Astrocyte of the spinal cord (primary cell): ENCODE measurements at regions not wholly inside any gene's neighbourhood (a gene's known extent, or its start where the extent isn't known, plus 50 kb on each side); places are given as distances from the start of the nearest gene placed in this dataset.
A peak's percentile ranks its signal among the peaks of the same experiment; 100 is the strongest.

Experiments
- DNase-seq: peaks from one replicate; pipeline ENCODE4 v3.0.0; 2011; ENCODE audit warnings: low read depth, low spot score
- H3K4me3 ChIP-seq: 2 replicates; pipeline ENCODE4 v1.5.1; 2011; ENCODE audit warnings: low read depth, mild to moderate bottlenecking, low read length, moderate library complexity
- CTCF ChIP-seq: IDR thresholded peaks from 2 replicates; pipeline ENCODE4 v1.5.1; 2012; ENCODE audit warnings: low read depth, mild to moderate bottlenecking, low read length, inconsistent platforms
- in situ Hi-C: cut with HindIII; loops from 2 replicates; pipeline ENCODE4 v1.10.0; 2017; ENCODE audit warnings: low sequenced_read_pairs

GRCh38 chr11:128324051-128324481 is 263.3 kb downstream of the ETS1 start:
- no peak for TF ChIP-seq CTCF
- H3K4me3 ChIP-seq: no peak overlapping the region
- DNase-seq: no peak
- in situ Hi-C loops: no loop called here

GRCh38 chr11:128323381-128323780 is 264.0 kb downstream of the ETS1 start:
- peak; percentile 33 for TF ChIP-seq CTCF
- H3K4me3 ChIP-seq: no peak overlapping the region
- in situ Hi-C loops: no loop called here
- DNase-seq: no peak

GRCh38 chr11:128318856-128319474 is 268.4 kb downstream of the ETS1 start:
- in situ Hi-C loops: no loop called here
- no peak for TF ChIP-seq CTCF
- DNase-seq: peak; percentile 24
- no peak overlapping the region for H3K4me3 ChIP-seq

GRCh38 chr11:128316541-128317227 is 270.7 kb downstream of the ETS1 start:
- no peak for DNase-seq

GRCh38 chr11:128315933-128316332 is 271.4 kb downstream of the ETS1 start:
- H3K4me3 ChIP-seq: no peak overlapping the region
- no peak for DNase-seq
- no peak for TF ChIP-seq CTCF
- in situ Hi-C loops: no loop called here

More at GRCh38 chr11:128316541-128317227, 270.7 kb downstream of the ETS1 start:
- H3K4me3 ChIP-seq: no peak overlapping the region
- TF ChIP-seq CTCF: no peak
- in situ Hi-C loops: no loop called here

- H3K4me3 ChIP-seq: no peak overlapping the region
- no peak for TF ChIP-seq CTCF
- in situ Hi-C loops: no loop called here
- DNase-seq: no peak
Observed at GRCh38 chr11:128313931-128314330, 273.4 kb downstream of the ETS1 start.
